Activated CD8-positive, alpha-beta memory T cell treated with anti-CD3 and anti-CD28 coated beads, Interleukin-2, amount 10 ng/mL, durations not matched to agents 7 days and 5 days (primary cell): ENCODE measurements at regions not wholly inside any gene's neighbourhood (a gene's known extent, or its start where the extent isn't known, plus 50 kb on each side); places are given as distances from the start of the nearest gene placed in this dataset.

Experiments
- ATAC-seq: fragments of 150-1000 bp; cut with Tn5 transposase; one replicate; pipeline ENCODE4 v1.10.0; 2021; ENCODE audit warnings: moderate library complexity
- CTCF ChIA-PET: fragments of 350-600 bp; sonication (Branson Sonifier 250); formaldehyde crosslinking; loops from one replicate; lab custom pipeline; 2021; ENCODE audit warnings: antibody characterized with exemption; lab: Charles Lee
- DNase-seq: peaks from one replicate; pipeline ENCODE4 v3.0.0-alpha.2; 2020
- H3K27ac Mint-ChIP-seq: one replicate; pipeline ENCODE4 v1.8.0; 2021; ENCODE audit warnings: mild to moderate bottlenecking, mixed read lengths
- H3K27me3 Mint-ChIP-seq: one replicate; pipeline ENCODE4 v1.8.0; 2021; ENCODE audit warnings: mixed read lengths
- H3K36me3 Mint-ChIP-seq: one replicate; pipeline ENCODE4 v1.8.0; 2021; ENCODE audit warnings: mild to moderate bottlenecking, mixed read lengths
- H3K4me1 Mint-ChIP-seq: one replicate; pipeline ENCODE4 v1.8.0; 2021; ENCODE audit warnings: mixed read lengths
- H3K4me3 Mint-ChIP-seq: one replicate; pipeline ENCODE4 v1.8.0; 2021; ENCODE audit warnings: mild to moderate bottlenecking, moderate library complexity, mixed read lengths
- H3K9me3 Mint-ChIP-seq: one replicate; pipeline ENCODE4 v1.8.0; 2022; ENCODE audit warnings: low read depth, mixed read lengths

GRCh38 chr2:217325816-217326215 is 466.0 kb upstream of the TNP1 start:
- no peaks in the 10 kb centered on the region for H3K27me3 Mint-ChIP-seq
- H3K4me3 Mint-ChIP-seq = no peak overlapping the region
- peaks cover 6% of the 10 kb centered on the region for H3K9me3 Mint-ChIP-seq
- H3K27ac Mint-ChIP-seq = no peak overlapping the region
- ATAC-seq = no peak
- DNase-seq = no peak
- H3K36me3 Mint-ChIP-seq = no peaks in the 10 kb centered on the region
- CTCF ChIA-PET = no interaction called here
- H3K4me1 Mint-ChIP-seq = no peaks in the 10 kb centered on the region

DNA sequence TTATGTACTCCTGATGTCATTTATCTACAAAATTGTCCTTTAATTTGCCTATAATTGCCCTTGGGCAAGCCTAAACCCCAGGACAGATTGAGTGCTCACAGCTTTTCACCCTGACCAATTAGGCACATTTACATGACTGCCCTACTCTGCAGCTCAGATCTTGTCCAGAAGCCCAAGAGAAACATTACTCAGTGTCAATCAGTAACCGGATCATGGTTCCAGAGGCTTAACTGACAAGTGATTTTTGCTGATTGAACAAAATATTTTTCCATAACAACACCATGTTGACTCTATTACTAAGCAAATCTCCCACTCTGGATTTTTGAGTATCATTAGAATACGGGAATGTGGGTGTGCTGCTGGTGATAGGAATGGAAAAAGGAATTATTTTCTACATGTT is 465.4 kb upstream of the TNP1 start:
- Mint-ChIP-seq H3K36me3 (no peaks in the 10 kb centered on the region), H3K27me3 (no peaks in the 10 kb centered on the region), H3K27ac (no peak overlapping the region), H3K9me3 (peaks cover 6% of the 10 kb centered on the region), H3K4me1 (no peaks in the 10 kb centered on the region), H3K4me3 (no peak overlapping the region)
- DNase-seq (no peak), ATAC-seq (no peak)
- CTCF ChIA-PET = no interaction called here

DNA sequence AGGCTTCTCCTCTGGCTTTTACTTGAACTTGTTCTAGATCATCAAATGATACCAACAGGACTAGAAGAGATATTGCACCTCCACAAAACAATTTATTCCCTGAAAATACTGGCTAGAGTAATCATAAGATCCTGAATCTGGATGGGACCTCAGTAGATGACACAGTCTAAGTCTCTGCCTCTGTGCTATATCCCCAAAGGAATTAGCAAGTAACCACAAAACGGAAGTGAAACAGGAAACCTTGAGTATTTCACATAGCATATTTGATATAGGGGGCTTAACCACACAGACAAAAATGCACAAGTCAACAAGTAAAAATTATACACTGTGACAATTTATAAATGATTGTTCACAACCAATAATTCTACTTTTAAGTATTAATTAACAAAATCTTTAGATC is 456.9 kb upstream of the TNP1 start:
- Mint-ChIP-seq H3K4me1 (peaks cover 5% of the 10 kb centered on the region), H3K36me3 (no peaks in the 10 kb centered on the region), H3K27ac (no peak overlapping the region), H3K9me3 (no peaks in the 10 kb centered on the region), H3K4me3 (no peak overlapping the region), H3K27me3 (no peaks in the 10 kb centered on the region)
- CTCF ChIA-PET = no interaction called here
- ATAC-seq (no peak), DNase-seq (no peak)

GRCh38 chr2:217314021-217314460 is 454.2 kb upstream of the TNP1 start:
- ATAC-seq (no peak), DNase-seq (no peak)
- no peaks in the 10 kb centered on the region for H3K36me3 Mint-ChIP-seq
- H3K27me3 Mint-ChIP-seq = no peaks in the 10 kb centered on the region
- no peak overlapping the region for H3K4me3 Mint-ChIP-seq
- H3K4me1 Mint-ChIP-seq = peaks cover 5% of the 10 kb centered on the region
- CTCF ChIA-PET = no interaction called here
- no peaks in the 10 kb centered on the region for H3K9me3 Mint-ChIP-seq
- no peak overlapping the region for H3K27ac Mint-ChIP-seq

- ATAC-seq (no peak), DNase-seq (no peak)
- CTCF ChIA-PET = no interaction called here
- Mint-ChIP-seq H3K9me3 (no peaks in the 10 kb centered on the region), H3K27me3 (no peaks in the 10 kb centered on the region), H3K4me1 (peaks cover 5% of the 10 kb centered on the region), H3K27ac (no peak overlapping the region), H3K4me3 (no peak overlapping the region), H3K36me3 (no peaks in the 10 kb centered on the region)
These were observed 453.5 kb upstream of the TNP1 start for GRCh38 chr2:217313386-217313785.

DNA sequence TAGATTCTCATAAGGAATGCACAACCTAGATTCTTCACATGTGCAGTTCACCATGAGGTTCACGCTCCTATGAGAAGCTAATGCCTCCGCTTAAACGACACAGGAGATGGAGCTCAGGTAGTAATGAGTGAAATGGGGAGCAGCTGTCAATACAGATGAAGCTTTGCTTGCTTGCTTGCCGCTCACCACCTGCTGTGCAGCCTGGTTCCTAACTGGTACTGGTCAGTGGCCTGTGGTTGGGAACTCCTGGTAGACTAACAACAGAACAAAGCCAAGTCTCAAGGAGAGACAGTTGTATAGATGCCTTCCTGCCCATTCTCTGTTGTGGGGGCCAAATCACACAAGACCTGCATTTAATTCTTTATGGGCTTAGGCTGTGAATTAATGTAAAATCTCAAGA is 449.2 kb upstream of the TNP1 start:
- H3K27ac Mint-ChIP-seq = no peak overlapping the region
- no peaks in the 10 kb centered on the region for H3K36me3 Mint-ChIP-seq
- no peak for DNase-seq
- ATAC-seq = no peak
- CTCF ChIA-PET = no interaction called here
- no peak overlapping the region for H3K4me3 Mint-ChIP-seq
- no peaks in the 10 kb centered on the region for H3K27me3 Mint-ChIP-seq
- no peaks in the 10 kb centered on the region for H3K9me3 Mint-ChIP-seq
- H3K4me1 Mint-ChIP-seq = no peaks in the 10 kb centered on the region

DNA sequence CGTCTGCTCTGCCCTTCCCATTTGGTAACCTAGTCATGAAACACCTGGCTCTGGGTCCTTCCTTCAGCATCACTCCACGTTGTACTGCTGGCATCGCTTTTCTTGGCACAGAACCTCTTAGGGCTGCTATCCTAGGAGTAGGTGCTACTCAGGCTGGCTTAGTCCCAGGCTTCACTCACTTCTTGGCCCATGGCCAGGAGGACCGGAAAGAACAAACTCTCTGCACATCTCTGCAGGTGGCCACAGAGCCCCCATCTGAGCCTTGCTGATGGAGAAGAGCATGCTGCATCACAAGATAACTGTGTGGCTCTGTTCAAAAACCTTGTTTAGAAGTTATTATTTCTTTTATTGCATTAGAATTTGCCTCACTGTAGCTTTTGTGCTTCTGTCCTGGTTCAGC is 447.2 kb upstream of the TNP1 start:
- Mint-ChIP-seq H3K4me3 (no peak overlapping the region), H3K36me3 (no peaks in the 10 kb centered on the region), H3K27ac (no peak overlapping the region), H3K4me1 (no peaks in the 10 kb centered on the region), H3K9me3 (no peaks in the 10 kb centered on the region), H3K27me3 (no peaks in the 10 kb centered on the region)
- DNase-seq (no peak), ATAC-seq (no peak)
- CTCF ChIA-PET = no interaction called here

DNA sequence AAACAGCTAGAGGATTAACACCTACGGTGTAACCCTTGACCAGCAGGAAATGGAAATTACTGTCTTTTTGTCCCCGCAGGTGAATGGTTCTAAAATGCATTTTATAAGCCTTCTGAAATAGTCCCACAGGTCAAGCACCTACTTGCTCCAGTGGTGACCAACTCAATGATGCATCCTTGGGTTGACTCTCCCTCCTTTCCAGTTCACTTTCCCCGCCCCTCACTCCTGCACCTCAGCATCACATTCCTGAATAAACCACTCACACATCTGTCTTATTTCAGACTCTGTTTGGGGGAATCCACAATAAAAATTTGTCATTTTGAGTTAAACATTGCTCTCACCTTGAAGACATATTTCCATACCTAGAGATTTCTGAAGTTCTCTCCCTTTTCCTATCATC is 446.0 kb upstream of the TNP1 start:
- H3K9me3 Mint-ChIP-seq = no peaks in the 10 kb centered on the region
- H3K27ac Mint-ChIP-seq = no peak overlapping the region
- no peaks in the 10 kb centered on the region for H3K4me1 Mint-ChIP-seq
- ATAC-seq = no peak
- CTCF ChIA-PET = no interaction called here
- no peaks in the 10 kb centered on the region for H3K36me3 Mint-ChIP-seq
- H3K4me3 Mint-ChIP-seq = no peak overlapping the region
- H3K27me3 Mint-ChIP-seq = no peaks in the 10 kb centered on the region
- no peak for DNase-seq

DNA sequence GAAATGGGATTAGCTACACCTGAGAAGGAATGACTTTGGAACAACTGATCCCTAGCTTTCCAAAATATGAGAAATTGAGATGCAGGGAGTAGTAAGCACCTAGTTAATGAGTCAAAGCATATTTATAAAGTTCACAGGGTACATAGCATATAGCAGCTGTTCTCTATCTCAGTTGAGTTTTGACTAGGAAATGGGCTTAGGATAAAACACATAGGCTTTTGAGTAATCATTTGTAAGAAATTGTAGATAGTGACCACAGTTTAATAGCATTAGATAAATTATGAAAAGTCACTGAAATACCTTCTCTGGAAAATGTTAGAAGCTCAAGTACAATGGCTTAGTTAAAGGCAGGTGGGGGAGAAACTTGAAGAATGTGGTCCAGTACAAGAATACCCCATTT is 444.7 kb upstream of the TNP1 start:
- CTCF ChIA-PET = no interaction called here
- H3K36me3 Mint-ChIP-seq = no peaks in the 10 kb centered on the region
- no peaks in the 10 kb centered on the region for H3K4me1 Mint-ChIP-seq
- DNase-seq (no peak), ATAC-seq (no peak)
- H3K9me3 Mint-ChIP-seq = no peaks in the 10 kb centered on the region
- H3K27ac Mint-ChIP-seq = no peak overlapping the region
- no peak overlapping the region for H3K4me3 Mint-ChIP-seq
- no peaks in the 10 kb centered on the region for H3K27me3 Mint-ChIP-seq

- DNase-seq = no peak
- Mint-ChIP-seq H3K4me3 (no peak overlapping the region), H3K9me3 (no peaks in the 10 kb centered on the region), H3K27ac (no peak overlapping the region), H3K36me3 (no peaks in the 10 kb centered on the region), H3K4me1 (no peaks in the 10 kb centered on the region), H3K27me3 (no peaks in the 10 kb centered on the region)
- ATAC-seq = no peak
- CTCF ChIA-PET = no interaction called here
These were observed 443.0 kb upstream of the TNP1 start for GRCh38 chr2:217302856-217303255.

- H3K27ac Mint-ChIP-seq = no peak overlapping the region
- H3K9me3 Mint-ChIP-seq = peaks cover 4% of the 10 kb centered on the region
- ATAC-seq (no peak), DNase-seq (no peak)
- H3K27me3 Mint-ChIP-seq = peaks cover 2% of the 10 kb centered on the region
- no peak overlapping the region for H3K4me3 Mint-ChIP-seq
- no peaks in the 10 kb centered on the region for H3K4me1 Mint-ChIP-seq
- H3K36me3 Mint-ChIP-seq = no peaks in the 10 kb centered on the region
- CTCF ChIA-PET = no interaction called here
These were observed 441.5 kb upstream of the TNP1 start for GRCh38 chr2:217301142-217301925.

DNA sequence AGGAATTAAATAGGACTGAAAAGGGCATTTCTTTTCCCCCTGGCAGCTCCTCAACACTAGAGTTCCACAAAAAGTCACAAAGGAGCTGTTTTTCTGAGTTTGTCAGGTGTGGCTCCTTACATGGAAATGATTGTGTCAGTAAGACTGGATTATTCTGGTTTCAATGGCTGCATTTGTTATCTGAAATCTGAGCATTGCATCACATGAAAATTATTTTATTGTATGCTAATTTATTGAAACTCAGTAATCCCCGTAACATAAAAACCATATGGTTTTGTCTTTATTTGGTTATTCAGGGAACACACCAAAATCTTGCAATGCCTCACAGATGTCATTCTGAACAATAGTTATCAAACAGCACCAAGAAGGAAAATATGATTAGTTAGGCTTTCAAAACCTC is 439.7 kb upstream of the TNP1 start:
- no peaks in the 10 kb centered on the region for H3K4me1 Mint-ChIP-seq
- CTCF ChIA-PET = no interaction called here
- DNase-seq = no peak

GRCh38 chr2:217297096-217297495 is 437.2 kb upstream of the TNP1 start:
- peaks cover 2% of the 10 kb centered on the region for H3K27me3 Mint-ChIP-seq
- H3K36me3 Mint-ChIP-seq = no peaks in the 10 kb centered on the region
- no peak overlapping the region for H3K27ac Mint-ChIP-seq
- CTCF ChIA-PET = no interaction called here
- ATAC-seq (no peak), DNase-seq (no peak)
- H3K4me3 Mint-ChIP-seq = no peak overlapping the region
- no peaks in the 10 kb centered on the region for H3K4me1 Mint-ChIP-seq
- peaks cover 4% of the 10 kb centered on the region for H3K9me3 Mint-ChIP-seq

More for the DNA sequence above, 439.7 kb upstream of the TNP1 start:
- H3K4me3 Mint-ChIP-seq = no peak overlapping the region
- no peak for ATAC-seq
- peaks cover 2% of the 10 kb centered on the region for H3K27me3 Mint-ChIP-seq
- H3K36me3 Mint-ChIP-seq = no peaks in the 10 kb centered on the region
- peaks cover 4% of the 10 kb centered on the region for H3K9me3 Mint-ChIP-seq
- H3K27ac Mint-ChIP-seq = no peak overlapping the region

GRCh38 chr2:217294818-217295217 is 435.0 kb upstream of the TNP1 start:
- no peak for DNase-seq
- CTCF ChIA-PET = no interaction called here
- Mint-ChIP-seq H3K27me3 (peaks cover 2% of the 10 kb centered on the region), H3K4me3 (no peak overlapping the region), H3K27ac (no peak overlapping the region), H3K4me1 (no peaks in the 10 kb centered on the region), H3K9me3 (peaks cover 4% of the 10 kb centered on the region), H3K36me3 (no peaks in the 10 kb centered on the region)
- ATAC-seq = no peak
